A549 (cell line): ENCODE measurements at regions not wholly inside any gene's neighbourhood (a gene's known extent, or its start where the extent isn't known, plus 50 kb on each side); places are given as distances from the start of the nearest gene placed in this dataset.

Experiments
- POLR2A ChIP-seq: IDR thresholded peaks from 2 replicates; pipeline ENCODE4 v1.6.1; 2012; ENCODE audit warnings: mild to moderate bottlenecking, low read length
- RCOR1 ChIP-seq: fragments of 150-350 bp; IDR thresholded peaks from 2 replicates; pipeline ENCODE4 v1.6.1; 2014; ENCODE audit warnings: antibody characterized with exemption, low read length, low read depth
- TF ChIP-seq, protein P1 (sequence below): fragments of >200 bp; sonication (Bioruptor Twin); formaldehyde crosslinking; IDR thresholded peaks from 3 replicates; pipeline ENCODE4 v1.5.1; 2016

GRCh38 chr15:93631958-93632618, 543.1 kb upstream of the RGMA start:
- TF ChIP-seq, protein P1, sequence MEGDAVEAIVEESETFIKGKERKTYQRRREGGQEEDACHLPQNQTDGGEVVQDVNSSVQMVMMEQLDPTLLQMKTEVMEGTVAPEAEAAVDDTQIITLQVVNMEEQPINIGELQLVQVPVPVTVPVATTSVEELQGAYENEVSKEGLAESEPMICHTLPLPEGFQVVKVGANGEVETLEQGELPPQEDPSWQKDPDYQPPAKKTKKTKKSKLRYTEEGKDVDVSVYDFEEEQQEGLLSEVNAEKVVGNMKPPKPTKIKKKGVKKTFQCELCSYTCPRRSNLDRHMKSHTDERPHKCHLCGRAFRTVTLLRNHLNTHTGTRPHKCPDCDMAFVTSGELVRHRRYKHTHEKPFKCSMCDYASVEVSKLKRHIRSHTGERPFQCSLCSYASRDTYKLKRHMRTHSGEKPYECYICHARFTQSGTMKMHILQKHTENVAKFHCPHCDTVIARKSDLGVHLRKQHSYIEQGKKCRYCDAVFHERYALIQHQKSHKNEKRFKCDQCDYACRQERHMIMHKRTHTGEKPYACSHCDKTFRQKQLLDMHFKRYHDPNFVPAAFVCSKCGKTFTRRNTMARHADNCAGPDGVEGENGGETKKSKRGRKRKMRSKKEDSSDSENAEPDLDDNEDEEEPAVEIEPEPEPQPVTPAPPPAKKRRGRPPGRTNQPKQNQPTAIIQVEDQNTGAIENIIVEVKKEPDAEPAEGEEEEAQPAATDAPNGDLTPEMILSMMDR = no peak
- TF ChIP-seq POLR2A (no peak), RCOR1 (no peak)
